ENCODE measurements at regions not wholly inside any gene's neighbourhood (a gene's known extent, or its start where the extent isn't known, plus 50 kb on each side); places are given as distances from the start of the nearest gene placed in this dataset.

- ATAC-seq (ENCODE audit: poor library complexity), result no peak
Observed at GRCh38 chr1:81259625-81260411, 540.9 kb upstream of the ADGRL2 start.

DNA sequence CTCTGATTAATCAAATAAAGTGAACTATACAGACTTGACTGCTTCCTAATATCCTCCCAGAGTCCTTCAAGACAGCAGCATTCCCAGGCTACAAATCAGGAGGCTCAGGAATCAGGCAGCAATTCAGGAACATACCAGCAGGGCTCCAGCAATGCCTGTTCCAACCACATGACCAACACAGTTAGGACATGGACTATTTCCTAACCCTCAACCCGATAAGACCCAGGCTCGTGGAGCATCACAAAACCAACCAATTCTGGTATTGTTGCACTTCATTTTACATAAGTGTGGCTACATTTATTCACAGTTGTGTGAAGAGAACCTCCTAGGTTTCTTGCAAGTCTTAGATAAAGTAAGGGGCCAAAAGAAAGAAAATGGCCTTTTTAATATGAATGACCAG lies 546.2 kb upstream of the ADGRL2 start:
- TF ChIP-seq, protein P1, sequence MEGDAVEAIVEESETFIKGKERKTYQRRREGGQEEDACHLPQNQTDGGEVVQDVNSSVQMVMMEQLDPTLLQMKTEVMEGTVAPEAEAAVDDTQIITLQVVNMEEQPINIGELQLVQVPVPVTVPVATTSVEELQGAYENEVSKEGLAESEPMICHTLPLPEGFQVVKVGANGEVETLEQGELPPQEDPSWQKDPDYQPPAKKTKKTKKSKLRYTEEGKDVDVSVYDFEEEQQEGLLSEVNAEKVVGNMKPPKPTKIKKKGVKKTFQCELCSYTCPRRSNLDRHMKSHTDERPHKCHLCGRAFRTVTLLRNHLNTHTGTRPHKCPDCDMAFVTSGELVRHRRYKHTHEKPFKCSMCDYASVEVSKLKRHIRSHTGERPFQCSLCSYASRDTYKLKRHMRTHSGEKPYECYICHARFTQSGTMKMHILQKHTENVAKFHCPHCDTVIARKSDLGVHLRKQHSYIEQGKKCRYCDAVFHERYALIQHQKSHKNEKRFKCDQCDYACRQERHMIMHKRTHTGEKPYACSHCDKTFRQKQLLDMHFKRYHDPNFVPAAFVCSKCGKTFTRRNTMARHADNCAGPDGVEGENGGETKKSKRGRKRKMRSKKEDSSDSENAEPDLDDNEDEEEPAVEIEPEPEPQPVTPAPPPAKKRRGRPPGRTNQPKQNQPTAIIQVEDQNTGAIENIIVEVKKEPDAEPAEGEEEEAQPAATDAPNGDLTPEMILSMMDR (IDR thresholded peaks at IDR 0.05), result no peak
- Mint-ChIP-seq H3K9me3 (peaks cover 7% of the 10 kb centered on the region), H3K27ac (no peak overlapping the region), H3K36me3 (ENCODE audit: low read depth) (no peaks in the 10 kb centered on the region), H3K4me1 (ENCODE audit: low read depth) (no peaks in the 10 kb centered on the region), H3K4me3 (no peak overlapping the region), H3K27me3 (no peaks in the 10 kb centered on the region)
- no peak for DNase-seq
- intact Hi-C loops (cut with DNase I, micrococcal nuclease), result no loop called here
- no peak for ATAC-seq (ENCODE audit: poor library complexity)
- H3K36me3 ChIP-seq (ENCODE audit: insufficient read depth, low read length), result no peaks in the 10 kb centered on the region
- H3K27ac ChIP-seq (ENCODE audit: low read depth in 1 of 2, low read length in 2 of 2), result no peak overlapping the region
- CTCF ChIA-PET, result no interaction called here
- no peaks in the 10 kb centered on the region for H3K9me3 ChIP-seq (ENCODE audit: control insufficient read depth in 1 of 2, insufficient read depth in 1 of 2, low read length in 2 of 2)
- POLR2A ChIA-PET, result no interaction called here
- no peak overlapping the region for H3K4me3 ChIP-seq (ENCODE audit: low read length)
- no peaks in the 10 kb centered on the region for H3K4me1 ChIP-seq (ENCODE audit: insufficient read depth, low read length)
- no peaks in the 10 kb centered on the region for H3K27me3 ChIP-seq (ENCODE audit: control insufficient read depth in 1 of 2, insufficient read depth in 2 of 2, low read length in 2 of 2)

More at GRCh38 chr1:81259625-81260411, 540.9 kb upstream of the ADGRL2 start:
- DNase-seq, result no peak
- intact Hi-C loops (cut with DNase I, micrococcal nuclease), result no loop called here
- peaks cover 13% of the 10 kb centered on the region for H3K9me3 Mint-ChIP-seq
- Histone ChIP-seq H3K36me3 (ENCODE audit: insufficient read depth, low read length) (no peaks in the 10 kb centered on the region), H3K27ac (ENCODE audit: low read depth in 1 of 2, low read length in 2 of 2) (no peak overlapping the region), H3K27me3 (ENCODE audit: control insufficient read depth in 1 of 2, insufficient read depth in 2 of 2, low read length in 2 of 2) (no peaks in the 10 kb centered on the region), H3K4me3 (ENCODE audit: low read length) (no peak overlapping the region), H3K4me1 (ENCODE audit: insufficient read depth, low read length) (no peaks in the 10 kb centered on the region), H3K9me3 (ENCODE audit: control insufficient read depth in 1 of 2, insufficient read depth in 1 of 2, low read length in 2 of 2) (peaks cover 0 to 9% of the 10 kb centered on the region in 2 experiments)
- no peak overlapping the region for H3K4me3 Mint-ChIP-seq
- H3K36me3 Mint-ChIP-seq (ENCODE audit: low read depth), result no peaks in the 10 kb centered on the region
- TF ChIP-seq, protein P1 (IDR thresholded peaks at IDR 0.05), result no peak
- ChIA-PET CTCF (no interaction called here), POLR2A (no interaction called here)
- H3K4me1 Mint-ChIP-seq (ENCODE audit: low read depth), result no peaks in the 10 kb centered on the region
- H3K27me3 Mint-ChIP-seq, result no peaks in the 10 kb centered on the region
- H3K27ac Mint-ChIP-seq, result no peak overlapping the region

- Histone ChIP-seq H3K4me3 (ENCODE audit: low read length) (no peak overlapping the region), H3K36me3 (ENCODE audit: insufficient read depth, low read length) (no peaks in the 10 kb centered on the region), H3K4me1 (ENCODE audit: insufficient read depth, low read length) (no peaks in the 10 kb centered on the region), H3K27ac (ENCODE audit: low read depth in 1 of 2, low read length in 2 of 2) (no peak overlapping the region), H3K9me3 (ENCODE audit: control insufficient read depth in 1 of 2, insufficient read depth in 1 of 2, low read length in 2 of 2) (no peaks in the 10 kb centered on the region), H3K27me3 (ENCODE audit: control insufficient read depth in 1 of 2, insufficient read depth in 2 of 2, low read length in 2 of 2) (no peaks in the 10 kb centered on the region)
- Mint-ChIP-seq H3K4me3 (no peak overlapping the region), H3K9me3 (peaks cover 8% of the 10 kb centered on the region), H3K27me3 (no peaks in the 10 kb centered on the region), H3K4me1 (ENCODE audit: low read depth) (no peaks in the 10 kb centered on the region), H3K36me3 (ENCODE audit: low read depth) (no peaks in the 10 kb centered on the region), H3K27ac (no peak overlapping the region)
- ATAC-seq (ENCODE audit: poor library complexity) (no peak), DNase-seq (no peak)
- ChIA-PET CTCF (no interaction called here), POLR2A (no interaction called here)
- intact Hi-C loops (cut with DNase I, micrococcal nuclease), result no loop called here
- TF ChIP-seq, protein P1 (IDR thresholded peaks at IDR 0.05), result no peak
Observed at GRCh38 chr1:81254068-81254467, 546.7 kb upstream of the ADGRL2 start.
